ENCODE measurements at regions not wholly inside any gene's neighbourhood (a gene's known extent, or its start where the extent isn't known, plus 50 kb on each side); places are given as distances from the start of the nearest gene placed in this dataset.

- no peak for TF ChIP-seq CTCF (IDR thresholded peaks at IDR 0.05)
- no peak for TF ChIP-seq POLR2A (IDR thresholded peaks at IDR 0.05)
Observed at GRCh38 chr14:85223667-85224066, 306.3 kb upstream of the FLRT2 start.
